NB4 (cell line): ENCODE measurements at regions not wholly inside any gene's neighbourhood (a gene's known extent, or its start where the extent isn't known, plus 50 kb on each side); places are given as distances from the start of the nearest gene placed in this dataset.

Source experiments
- DNase-seq: peaks from one replicate; pipeline ENCODE4 v3.0.0; 2010; ENCODE audit warnings: low read depth
- H3K4me3 ChIP-seq: one replicate; pipeline ENCODE4 v1.5.1; 2011; ENCODE audit warnings: mild to moderate bottlenecking, low read depth, low read length, moderate library complexity
- MYC ChIP-seq: IDR thresholded peaks from 2 replicates; pipeline ENCODE4 v1.6.1; 2011; ENCODE audit warnings: low read depth, low read length
- POLR2A ChIP-seq: IDR thresholded peaks from 2 replicates; pipeline ENCODE4 v1.6.1; 2011; ENCODE audit warnings: mild to moderate bottlenecking; ENCODE audit not compliant: insufficient read length; ENCODE audit errors: extremely low read depth
- TF ChIP-seq, protein P1 (sequence below): IDR thresholded peaks from 2 replicates; pipeline ENCODE4 v1.6.1; 2011; ENCODE audit warnings: low read depth, low read length
- TF ChIP-seq, protein P2 (sequence below): IDR thresholded peaks from one replicate; pipeline ENCODE4 v1.5.1; 2012; ENCODE audit warnings: low read depth, low read length

DNA sequence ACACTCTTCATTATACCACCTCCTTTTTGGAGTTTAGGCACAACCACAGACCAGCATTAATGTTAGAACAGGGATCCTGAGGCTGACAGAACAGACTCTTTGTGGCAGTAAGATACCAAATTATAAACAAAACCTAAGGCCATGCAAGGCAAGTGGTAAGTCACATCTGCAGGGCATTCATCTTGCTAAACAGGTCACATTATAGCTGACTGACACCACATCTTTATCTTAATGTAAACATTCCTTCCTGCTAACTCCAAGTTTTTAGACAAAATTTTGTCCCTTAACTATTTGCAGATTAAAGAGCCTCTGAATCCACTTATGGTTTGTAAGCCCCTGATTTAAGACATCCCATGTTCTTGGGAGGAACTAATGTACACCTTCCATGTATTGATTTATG, 500.6 kb downstream of the PYDC2 start:
- H3K4me3 ChIP-seq: no peak overlapping the region
- no peak for TF ChIP-seq POLR2A
- DNase-seq: no peak

DNA sequence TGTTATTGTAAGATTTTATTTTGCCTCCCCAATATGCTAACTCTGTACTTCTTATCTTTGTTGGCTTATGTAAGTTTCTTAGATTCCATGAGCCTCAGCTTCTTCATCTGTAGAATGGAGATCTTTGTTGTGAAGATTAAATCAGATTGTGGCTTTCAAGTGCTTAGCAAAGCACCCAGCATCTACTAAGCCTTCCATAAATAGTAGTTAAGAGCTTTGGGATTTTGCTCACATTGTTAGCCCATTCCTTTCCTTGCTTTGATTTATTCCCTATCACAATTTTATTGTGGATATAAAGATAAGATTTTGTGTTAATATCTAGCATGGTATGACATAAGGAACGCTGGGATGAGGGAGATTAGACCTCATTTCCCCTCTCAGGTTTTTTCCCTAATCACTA, 501.4 kb downstream of the PYDC2 start:
- no peak overlapping the region for H3K4me3 ChIP-seq
- no peak for DNase-seq
- TF ChIP-seq MYC (no peak), POLR2A (no peak)
- TF ChIP-seq, protein P1, sequence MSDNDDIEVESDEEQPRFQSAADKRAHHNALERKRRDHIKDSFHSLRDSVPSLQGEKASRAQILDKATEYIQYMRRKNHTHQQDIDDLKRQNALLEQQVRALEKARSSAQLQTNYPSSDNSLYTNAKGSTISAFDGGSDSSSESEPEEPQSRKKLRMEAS: no peak
- TF ChIP-seq, protein P2, sequence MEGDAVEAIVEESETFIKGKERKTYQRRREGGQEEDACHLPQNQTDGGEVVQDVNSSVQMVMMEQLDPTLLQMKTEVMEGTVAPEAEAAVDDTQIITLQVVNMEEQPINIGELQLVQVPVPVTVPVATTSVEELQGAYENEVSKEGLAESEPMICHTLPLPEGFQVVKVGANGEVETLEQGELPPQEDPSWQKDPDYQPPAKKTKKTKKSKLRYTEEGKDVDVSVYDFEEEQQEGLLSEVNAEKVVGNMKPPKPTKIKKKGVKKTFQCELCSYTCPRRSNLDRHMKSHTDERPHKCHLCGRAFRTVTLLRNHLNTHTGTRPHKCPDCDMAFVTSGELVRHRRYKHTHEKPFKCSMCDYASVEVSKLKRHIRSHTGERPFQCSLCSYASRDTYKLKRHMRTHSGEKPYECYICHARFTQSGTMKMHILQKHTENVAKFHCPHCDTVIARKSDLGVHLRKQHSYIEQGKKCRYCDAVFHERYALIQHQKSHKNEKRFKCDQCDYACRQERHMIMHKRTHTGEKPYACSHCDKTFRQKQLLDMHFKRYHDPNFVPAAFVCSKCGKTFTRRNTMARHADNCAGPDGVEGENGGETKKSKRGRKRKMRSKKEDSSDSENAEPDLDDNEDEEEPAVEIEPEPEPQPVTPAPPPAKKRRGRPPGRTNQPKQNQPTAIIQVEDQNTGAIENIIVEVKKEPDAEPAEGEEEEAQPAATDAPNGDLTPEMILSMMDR: no peak

DNA sequence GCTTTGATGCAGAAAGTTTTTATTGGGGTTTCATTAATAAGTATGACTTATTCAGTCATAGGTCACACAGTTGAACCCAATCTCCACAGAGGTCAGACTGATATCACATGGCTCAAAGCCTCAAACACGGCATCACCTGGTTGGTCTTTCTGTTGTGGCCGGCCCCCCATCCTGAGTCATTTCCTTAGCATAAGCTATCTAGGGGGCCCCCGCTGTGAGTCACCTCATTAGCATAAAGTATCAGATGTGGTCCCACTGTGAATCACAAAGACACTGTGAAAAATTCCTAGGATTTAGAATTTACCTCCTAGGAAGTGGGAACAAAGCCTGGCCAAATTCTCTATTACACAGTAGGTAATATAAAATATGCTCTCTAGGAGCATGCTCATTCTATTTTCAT, 502.2 kb downstream of the PYDC2 start:
- no peak for DNase-seq
- no peak overlapping the region for H3K4me3 ChIP-seq
- TF ChIP-seq, protein P1: no peak
- TF ChIP-seq MYC (no peak), POLR2A (no peak)
- TF ChIP-seq, protein P2: no peak

DNA sequence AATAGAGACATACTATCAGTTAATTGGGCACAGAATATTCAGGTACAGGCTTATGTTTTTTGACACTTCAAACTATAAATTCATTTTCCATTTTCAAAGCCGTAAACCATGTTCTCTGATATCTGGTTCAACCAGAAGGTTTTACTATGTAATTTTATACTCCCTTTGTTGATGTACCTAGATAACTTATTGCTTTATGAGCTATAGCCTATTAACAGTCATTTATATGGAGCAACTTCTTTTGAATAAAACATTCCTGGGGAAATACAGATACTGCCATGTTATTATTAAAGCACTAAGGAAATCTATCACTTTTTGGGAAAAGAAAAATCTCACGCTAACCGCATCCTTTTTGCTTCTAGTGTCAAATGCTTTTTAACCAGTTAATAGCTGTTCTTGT, 505.6 kb downstream of the PYDC2 start:
- no peak overlapping the region for H3K4me3 ChIP-seq
- no peak for DNase-seq
- TF ChIP-seq, protein P2: no peak
- TF ChIP-seq, protein P1: no peak
- no peak for TF ChIP-seq MYC
- TF ChIP-seq POLR2A: no peak

DNA sequence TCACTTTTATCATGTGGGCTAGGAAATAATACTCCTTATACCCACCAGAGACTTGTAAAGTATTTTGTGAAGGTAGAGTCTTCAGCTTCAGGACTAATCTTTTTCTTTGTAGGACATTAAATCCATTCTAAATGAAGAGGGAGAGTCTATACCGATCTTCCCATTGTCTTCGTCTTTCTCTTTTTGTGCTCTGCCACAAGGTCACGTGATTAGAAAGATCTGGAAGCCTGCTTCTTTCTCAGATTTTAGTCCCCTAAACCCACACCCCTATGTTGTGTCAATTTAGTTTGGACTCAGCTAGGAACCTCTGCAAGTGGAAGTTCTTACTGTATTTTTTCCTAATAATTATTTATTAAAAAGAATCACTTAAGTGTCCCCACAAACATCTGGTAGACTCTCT, 507.3 kb downstream of the PYDC2 start:
- H3K4me3 ChIP-seq: no peak overlapping the region
- TF ChIP-seq POLR2A (no peak), MYC (no peak)
- TF ChIP-seq, protein P1: no peak
- TF ChIP-seq, protein P2: no peak
- DNase-seq: no peak

DNA sequence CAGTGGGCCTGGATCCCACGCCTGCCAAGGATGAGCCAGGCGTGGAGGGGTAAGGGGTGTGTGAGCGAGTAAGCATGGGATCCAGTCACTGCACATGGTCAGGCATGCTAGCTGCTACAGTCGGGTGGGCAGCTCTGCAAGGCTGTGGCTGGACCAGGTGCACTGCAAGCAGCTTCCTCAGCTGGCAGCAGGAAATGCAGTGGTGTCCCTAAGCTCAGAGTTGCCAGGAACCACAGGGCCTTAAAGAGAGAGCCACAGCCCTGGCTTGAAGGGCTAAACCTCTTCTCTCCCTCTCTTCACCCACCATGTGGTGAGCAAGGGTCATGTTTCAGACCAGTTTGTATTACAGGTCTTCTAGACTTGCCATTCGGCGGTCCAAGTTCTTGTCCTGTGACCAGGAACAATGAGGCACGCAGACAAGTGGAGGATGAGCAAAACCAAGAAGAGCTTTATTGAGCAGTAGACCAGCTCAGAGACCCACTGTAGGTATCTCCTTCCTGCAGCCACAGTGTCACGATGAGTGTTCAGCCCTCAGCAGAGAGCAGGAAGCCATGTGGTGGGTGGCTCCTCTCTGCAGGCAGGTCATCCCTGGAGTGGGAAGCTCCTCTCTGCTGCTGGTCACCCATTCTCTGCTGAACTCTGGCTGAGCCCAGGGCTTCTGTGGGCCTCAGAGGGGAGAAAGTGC, 511.9 kb downstream of the PYDC2 start:
- TF ChIP-seq, protein P2: no peak
- TF ChIP-seq, protein P1: no peak
- TF ChIP-seq MYC (no peak), POLR2A (no peak)
- no peak for DNase-seq
- no peak overlapping the region for H3K4me3 ChIP-seq
